AG04450 (cell line): ENCODE measurements at regions not wholly inside any gene's neighbourhood (a gene's known extent, or its start where the extent isn't known, plus 50 kb on each side); places are given as distances from the start of the nearest gene placed in this dataset.

ENCODE experiments used
- CTCF ChIA-PET: fragments of 300-600, 350-600 bp; formaldehyde crosslinking; extraction: SDS; loops from one replicate; lab custom pipeline; 2022; ENCODE audit warnings: antibody characterized with exemption, inconsistent platforms; lab: Charles Lee
- POLR2A ChIA-PET: fragments of 350-600 bp; formaldehyde crosslinking; extraction: SDS; loops from one replicate; lab custom pipeline; 2021; ENCODE audit warnings: antibody characterized with exemption, inconsistent platforms; lab: Yijun Ruan, JAX
- DNase-seq: peaks from one replicate; pipeline ENCODE4 v3.0.0-alpha.2; 2011; ENCODE audit warnings: low read depth, low spot score
- H3K27ac ChIP-seq: one replicate; pipeline ENCODE4 v1.5.1; 2012; ENCODE audit warnings: low read depth, low read length, control low read depth
- H3K27me3 ChIP-seq: one replicate; pipeline ENCODE4 v1.6.0; 2012; ENCODE audit warnings: low read length; ENCODE audit not compliant: control insufficient read depth, insufficient read depth
- H3K4me3 ChIP-seq: 2 replicates; pipeline ENCODE4 v1.5.1; 2011; ENCODE audit warnings: mild to moderate bottlenecking, low read depth, low read length, control low read depth
- H3K9me3 ChIP-seq: 2 replicates; pipeline ENCODE4 v1.5.1; 2012; ENCODE audit warnings: low read length; ENCODE audit not compliant: control insufficient read depth, insufficient read depth
- CTCF ChIP-seq: IDR thresholded peaks from 2 replicates; pipeline ENCODE4 v1.5.1; 2011; ENCODE audit warnings: low read depth, low read length, control low read depth, inconsistent platforms

- no peaks in the 10 kb centered on the region; the same call in 1 of the 2 replicates for H3K9me3 ChIP-seq
- ChIA-PET CTCF (no interaction called here), POLR2A (no interaction called here)
- no peak for DNase-seq
- H3K27me3 ChIP-seq, result no peaks in the 10 kb centered on the region
- TF ChIP-seq CTCF, result no peak
- no peak overlapping the region for H3K4me3 ChIP-seq
- no peak overlapping the region for H3K27ac ChIP-seq
These were observed 235.6 kb upstream of the PRDM1 start for GRCh38 chr6:105850261-105851112.

GRCh38 chr6:105849746-105850145 is 236.4 kb upstream of the PRDM1 start:
- CTCF ChIA-PET, result interaction anchor here (0.6 kb wide), 1 partner anchor 451 kb away, joined by 3 read pairs; no protein-coding TSS in a partner anchor
- no peak for DNase-seq
- POLR2A ChIA-PET, result no interaction called here
- H3K4me3 ChIP-seq, result no peak overlapping the region
- TF ChIP-seq CTCF, result no peak
- H3K9me3 ChIP-seq, result no peaks in the 10 kb centered on the region; the same call in 1 of the 2 replicates
- no peak overlapping the region for H3K27ac ChIP-seq
- H3K27me3 ChIP-seq, result no peaks in the 10 kb centered on the region

- CTCF ChIA-PET, result no interaction called here
- H3K4me3 ChIP-seq, result no peak overlapping the region
- DNase-seq, result no peak
- no peak overlapping the region for H3K27ac ChIP-seq
- no peak for TF ChIP-seq CTCF
- H3K9me3 ChIP-seq, result no peaks in the 10 kb centered on the region
- POLR2A ChIA-PET, result no interaction called here
- H3K27me3 ChIP-seq, result no peaks in the 10 kb centered on the region
These were observed 238.7 kb upstream of the PRDM1 start for GRCh38 chr6:105847433-105847832.

GRCh38 chr6:105844275-105844883 is 241.8 kb upstream of the PRDM1 start:
- POLR2A ChIA-PET, result no interaction called here

More at GRCh38 chr6:105844275-105844883, 241.8 kb upstream of the PRDM1 start:
- Histone ChIP-seq H3K9me3 (no peaks in the 10 kb centered on the region), H3K4me3 (no peak overlapping the region), H3K27me3 (no peaks in the 10 kb centered on the region), H3K27ac (no peak overlapping the region)
- no peak for TF ChIP-seq CTCF
- DNase-seq, result no peak
- CTCF ChIA-PET, result interaction anchor here (0.6 to 1.0 kb wide), 2 partner anchors 9 to 456 kb away, joined by 3 to 6 read pairs; no protein-coding TSS in a partner anchor
